ENCODE measurements at regions not wholly inside any gene's neighbourhood (a gene's known extent, or its start where the extent isn't known, plus 50 kb on each side); places are given as distances from the start of the nearest gene placed in this dataset.

- DNase-seq: no peak
Measured at GRCh38 chr3:23079976-23080375, 123.2 kb upstream of the UBE2E2 start.

DNA sequence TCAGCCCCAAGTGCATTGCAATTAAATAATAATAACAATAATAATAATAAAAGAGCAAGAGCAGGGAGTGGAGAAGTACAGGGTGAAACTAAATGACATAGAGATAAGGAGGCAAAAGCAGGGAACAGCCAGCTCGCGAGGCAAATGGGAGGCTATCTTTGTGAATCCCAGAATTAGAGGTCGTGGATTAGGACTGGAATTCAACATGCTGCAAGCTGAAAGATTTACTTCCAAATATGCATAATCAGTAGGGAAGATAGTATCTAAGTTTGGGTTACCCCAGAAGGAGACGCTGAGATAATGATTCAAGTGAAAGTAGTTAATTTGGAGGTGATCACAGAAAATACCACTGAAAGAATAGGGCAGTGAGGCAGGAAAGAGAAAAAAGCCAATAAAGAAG is 119.4 kb upstream of the UBE2E2 start:
- DNase-seq: no peak

GRCh38 chr3:23084367-23084766 is 118.8 kb upstream of the UBE2E2 start:
- DNase-seq: no peak

DNA sequence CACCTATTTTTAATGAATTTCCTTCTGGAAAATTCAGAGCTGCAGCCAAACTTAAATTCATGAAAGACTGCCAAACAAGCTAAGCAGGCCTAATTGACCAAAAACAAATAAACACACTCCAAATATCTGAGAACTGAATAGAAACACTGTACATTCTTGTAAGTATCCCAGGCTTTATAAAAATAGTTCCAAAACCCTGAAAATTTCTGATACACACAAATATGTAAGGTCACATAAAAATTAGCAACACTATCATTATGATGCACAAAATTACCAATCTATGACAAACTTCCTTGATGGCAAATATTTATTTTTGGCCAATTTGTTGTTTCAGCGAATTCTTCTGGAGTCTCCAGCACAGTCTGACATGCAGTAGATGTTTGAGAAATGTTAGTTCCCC is 117.9 kb upstream of the UBE2E2 start:
- DNase-seq: no peak

DNA sequence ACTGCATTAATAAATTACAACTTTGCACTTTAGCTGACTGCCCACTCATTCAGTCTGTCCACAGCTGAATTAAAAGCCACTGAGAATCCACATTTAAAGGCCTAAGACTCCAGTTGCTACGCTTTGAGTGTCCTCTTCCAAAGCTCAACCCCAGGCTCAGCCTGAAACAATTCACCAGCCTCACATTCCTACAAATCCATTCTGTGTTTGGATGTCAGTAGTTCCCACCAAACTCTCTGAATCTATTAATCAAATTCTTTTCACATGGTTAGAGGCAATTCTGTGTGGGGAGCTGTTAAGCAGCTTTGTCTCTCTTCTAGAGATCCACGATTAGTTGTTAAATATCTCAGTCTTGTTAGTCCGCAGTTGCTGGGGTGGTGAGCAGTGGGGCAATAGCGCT is 116.8 kb upstream of the UBE2E2 start:
- no peak for DNase-seq

DNA sequence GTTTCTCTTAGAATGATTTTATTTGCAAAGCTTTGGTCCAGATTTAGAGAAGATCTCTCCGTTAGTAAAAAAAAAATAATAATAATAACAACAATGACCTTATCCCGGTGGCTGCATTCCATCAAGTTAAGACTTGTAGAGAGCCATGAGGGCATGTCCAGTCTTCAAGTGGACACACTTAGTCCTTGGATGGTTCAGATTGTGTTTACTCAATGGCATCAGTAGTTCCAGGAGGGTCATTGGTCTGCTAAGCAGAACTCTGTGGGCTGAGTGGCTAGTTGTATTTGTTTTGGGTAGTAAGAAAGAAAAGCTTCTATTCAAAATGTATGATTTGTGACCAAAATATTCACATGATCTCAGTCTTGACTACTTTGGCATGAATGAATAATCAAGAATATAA is 116.3 kb upstream of the UBE2E2 start:
- DNase-seq: no peak

GRCh38 chr3:23094412-23094811 is 108.7 kb upstream of the UBE2E2 start:
- no peak for DNase-seq

- DNase-seq: no peak
Measured at GRCh38 chr3:23094890-23095462, 108.2 kb upstream of the UBE2E2 start.

DNA sequence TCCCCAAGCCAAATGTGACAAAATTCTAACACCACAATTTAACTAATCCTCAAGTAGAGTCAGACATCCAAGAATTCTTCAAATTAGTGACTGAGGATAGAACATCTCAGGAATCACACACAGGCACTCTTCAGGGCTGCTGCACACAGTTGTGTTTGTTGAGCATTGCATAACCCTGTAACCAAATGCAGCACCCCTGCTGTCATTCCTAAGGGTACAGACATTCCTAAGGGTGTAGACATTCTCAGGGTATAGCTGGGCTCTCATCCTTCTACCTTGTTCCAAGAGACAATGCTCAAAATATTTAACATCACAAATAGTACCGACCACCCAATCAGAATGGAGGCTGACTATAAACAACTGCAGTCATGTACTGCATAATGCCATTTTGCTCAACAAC is 107.1 kb upstream of the UBE2E2 start:
- DNase-seq: no peak

GRCh38 chr3:23099021-23099420 is 104.1 kb upstream of the UBE2E2 start:
- DNase-seq: no peak

GRCh38 chr3:23099677-23100076 is 103.5 kb upstream of the UBE2E2 start:
- no peak for DNase-seq

- no peak for DNase-seq
Measured at GRCh38 chr3:23100106-23100505, 103.0 kb upstream of the UBE2E2 start.

- no peak for DNase-seq
Measured at GRCh38 chr3:23103764-23104163, 99.4 kb upstream of the UBE2E2 start.

- no peak for DNase-seq
Measured at GRCh38 chr3:23105048-23105447, 98.1 kb upstream of the UBE2E2 start.

GRCh38 chr3:23106666-23107065 is 96.5 kb upstream of the UBE2E2 start:
- DNase-seq: no peak

DNA sequence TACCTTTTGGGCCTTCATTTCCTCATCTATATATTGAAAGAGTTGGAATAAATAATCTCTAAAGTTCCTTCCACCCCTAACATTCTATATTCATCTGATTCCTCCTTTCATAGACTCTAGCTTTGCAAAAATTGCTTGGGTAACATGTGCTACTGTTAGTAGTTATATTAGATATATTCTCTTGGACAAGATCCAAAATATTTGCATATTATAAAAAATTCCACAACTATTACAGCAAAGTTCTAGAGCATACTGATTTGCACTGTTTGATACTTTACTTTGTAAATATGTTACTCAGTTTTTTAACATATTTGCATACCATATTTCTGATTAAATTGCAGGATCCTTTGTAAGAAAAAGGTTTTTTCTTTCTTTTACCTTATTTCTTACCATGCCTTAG is 95.9 kb upstream of the UBE2E2 start:
- DNase-seq: no peak

GRCh38 chr3:23108451-23109057 is 94.6 kb upstream of the UBE2E2 start:
- no peak for DNase-seq

DNA sequence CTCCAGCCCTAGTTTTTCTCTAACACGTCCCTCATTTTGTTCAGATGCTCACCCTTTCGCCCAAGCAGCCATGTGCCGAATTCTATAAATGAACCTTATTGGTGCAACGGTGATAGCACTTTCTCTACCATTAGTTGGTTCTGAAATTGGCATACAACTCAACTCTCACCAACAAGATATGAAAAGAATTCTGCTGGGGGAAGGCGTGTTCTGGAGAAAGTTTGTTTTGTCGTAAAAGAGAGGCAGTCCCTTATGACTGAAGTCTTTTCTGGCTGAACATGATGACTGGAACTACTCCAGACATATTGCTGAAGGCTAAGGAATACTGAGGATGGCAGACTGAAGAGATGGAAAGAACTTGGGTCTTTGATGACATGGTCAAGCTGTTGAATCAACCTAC is 91.8 kb upstream of the UBE2E2 start:
- DNase-seq: no peak

- no peak for DNase-seq
Measured at GRCh38 chr3:23111797-23112196, 91.3 kb upstream of the UBE2E2 start.

GRCh38 chr3:23112491-23112890 is 90.6 kb upstream of the UBE2E2 start:
- no peak for DNase-seq

DNA sequence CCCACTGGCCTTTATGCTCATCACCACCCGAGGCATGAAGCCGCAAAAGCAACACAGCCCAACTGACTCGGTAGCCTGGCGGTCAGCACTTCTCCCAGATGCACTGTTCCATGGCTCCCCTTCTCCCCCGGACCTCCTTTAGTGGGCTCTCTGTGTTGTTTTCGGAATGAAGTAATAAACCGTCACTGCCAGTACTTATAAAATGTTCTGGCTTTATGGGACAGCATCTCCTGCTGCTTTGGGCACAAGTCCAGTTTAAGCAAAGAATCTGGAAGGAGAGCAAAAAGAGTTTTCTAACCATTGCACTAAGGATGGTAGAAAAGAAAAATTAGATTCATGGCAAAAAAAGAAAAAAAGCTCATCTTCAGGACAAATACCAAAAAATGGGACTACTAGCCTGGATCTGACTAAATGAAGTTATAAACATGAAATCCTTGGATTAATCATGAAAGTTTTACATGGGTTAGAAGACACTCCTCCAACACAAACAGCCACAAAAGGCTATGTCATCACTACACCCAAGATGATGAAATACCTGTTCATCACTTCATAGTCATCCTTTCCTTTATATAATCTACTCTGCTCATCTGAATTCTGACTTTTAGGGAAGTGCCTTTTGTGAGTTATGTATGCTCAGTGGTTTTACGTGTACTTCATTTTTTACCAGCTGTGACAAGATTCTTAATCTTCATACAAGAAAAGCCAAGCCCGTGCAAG is 89.5 kb upstream of the UBE2E2 start:
- DNase-seq: peak; percentile 27

DNA sequence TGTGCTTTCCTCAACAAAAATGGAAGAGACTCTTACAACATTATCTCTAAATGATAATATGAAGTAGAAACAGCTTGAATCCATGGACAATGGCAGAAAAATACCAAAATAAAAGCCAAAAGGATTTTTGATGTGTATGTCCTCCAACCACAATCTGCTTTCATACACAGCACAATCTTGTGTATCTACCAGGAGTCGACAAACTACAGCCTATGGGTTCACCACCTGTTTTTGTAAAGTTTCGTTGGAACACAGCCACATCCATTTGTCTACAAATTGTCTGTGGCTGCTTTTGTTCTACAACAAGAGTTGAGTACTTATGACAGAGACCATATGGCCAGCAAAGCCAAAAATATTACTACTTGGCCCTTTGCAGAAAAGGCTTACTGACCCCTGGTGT is 88.7 kb upstream of the UBE2E2 start:
- DNase-seq: no peak

DNA sequence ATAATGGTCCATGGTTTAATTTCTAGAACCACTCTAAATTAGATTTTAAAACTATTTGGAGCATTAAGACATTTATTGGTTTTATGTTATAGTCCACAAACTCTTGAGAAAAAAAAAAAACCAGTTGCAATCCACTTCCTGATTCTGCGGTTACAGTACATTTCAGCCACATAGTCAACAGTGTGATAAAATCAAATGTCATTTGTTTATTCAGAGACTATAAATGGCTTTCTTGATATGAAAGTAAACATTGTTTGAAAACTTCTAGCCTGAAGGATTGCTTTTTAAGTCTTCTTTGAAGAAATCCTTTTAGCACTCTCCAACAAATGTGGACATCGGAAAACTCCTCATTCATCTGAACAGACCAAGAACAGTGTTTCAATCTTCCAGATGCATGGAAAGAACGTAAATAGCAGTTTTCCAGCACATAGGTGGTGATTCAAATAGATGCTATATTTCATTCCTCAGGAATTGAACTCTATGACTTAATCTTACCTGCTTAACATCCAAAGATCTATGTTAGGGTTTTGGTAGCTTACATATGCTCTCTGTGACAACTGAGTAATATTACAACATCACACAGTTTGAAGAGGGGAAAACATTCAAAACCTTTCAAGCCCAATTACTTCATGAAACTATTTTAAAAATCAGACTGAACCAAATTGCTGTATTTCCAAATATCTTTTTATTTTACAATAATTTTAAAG is 87.8 kb upstream of the UBE2E2 start:
- no peak for DNase-seq
